GM12873 (cell line): ENCODE measurements at regions not wholly inside any gene's neighbourhood (a gene's known extent, or its start where the extent isn't known, plus 50 kb on each side); places are given as distances from the start of the nearest gene placed in this dataset.

Experiments
- CTCF ChIP-seq: IDR thresholded peaks from 2 replicates; pipeline ENCODE4 v1.5.1; 2012; ENCODE audit warnings: low read depth, mild to moderate bottlenecking, moderate library complexity, low read length, control low read depth; ENCODE audit not compliant: insufficient read depth; ENCODE audit errors: missing control alignments

DNA sequence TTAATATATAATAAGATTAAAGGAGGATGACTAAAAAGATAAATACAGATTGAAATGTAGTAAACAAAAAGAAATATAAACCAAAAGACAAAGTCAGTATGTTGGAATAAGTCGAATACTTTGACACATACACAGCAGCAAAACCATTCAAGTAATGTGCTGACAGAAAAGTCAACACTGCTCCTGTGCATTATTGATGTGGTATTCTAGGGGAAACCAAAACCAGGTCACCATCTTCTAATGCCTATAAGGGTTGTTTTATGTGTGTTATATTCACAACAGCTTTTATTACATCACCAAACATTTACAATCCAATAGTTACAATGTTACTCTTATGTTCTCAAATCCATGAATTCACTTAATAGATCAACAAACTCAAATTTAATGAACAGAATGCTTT, 111.8 kb upstream of the DKK2 start:
- no peak for TF ChIP-seq CTCF

- no peak for TF ChIP-seq CTCF
Measured at GRCh38 chr4:107138433-107138832, 102.3 kb upstream of the DKK2 start.

GRCh38 chr4:107133965-107134653, 98.0 kb upstream of the DKK2 start:
- TF ChIP-seq CTCF: no peak

GRCh38 chr4:107131295-107131694, 95.2 kb upstream of the DKK2 start:
- TF ChIP-seq CTCF: no peak

DNA sequence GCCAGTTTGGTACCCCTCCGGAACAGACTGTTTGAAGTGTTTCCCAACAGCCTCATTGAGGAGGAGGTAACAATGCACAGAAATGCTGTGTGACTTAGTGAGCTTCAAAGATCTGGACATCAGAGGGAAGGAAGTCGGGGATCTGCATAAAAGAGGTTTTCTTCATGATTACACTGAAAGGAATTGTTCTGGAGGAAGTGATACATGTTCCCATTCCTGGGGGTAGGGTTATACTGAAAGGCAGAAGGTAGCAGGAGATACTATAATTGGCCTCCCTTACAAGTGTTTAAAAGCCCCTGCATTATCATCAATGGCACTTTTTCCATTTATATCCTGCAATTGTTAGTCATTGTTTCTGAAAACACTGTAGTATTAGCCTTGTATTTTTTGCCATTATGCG, 94.0 kb upstream of the DKK2 start:
- TF ChIP-seq CTCF: no peak

DNA sequence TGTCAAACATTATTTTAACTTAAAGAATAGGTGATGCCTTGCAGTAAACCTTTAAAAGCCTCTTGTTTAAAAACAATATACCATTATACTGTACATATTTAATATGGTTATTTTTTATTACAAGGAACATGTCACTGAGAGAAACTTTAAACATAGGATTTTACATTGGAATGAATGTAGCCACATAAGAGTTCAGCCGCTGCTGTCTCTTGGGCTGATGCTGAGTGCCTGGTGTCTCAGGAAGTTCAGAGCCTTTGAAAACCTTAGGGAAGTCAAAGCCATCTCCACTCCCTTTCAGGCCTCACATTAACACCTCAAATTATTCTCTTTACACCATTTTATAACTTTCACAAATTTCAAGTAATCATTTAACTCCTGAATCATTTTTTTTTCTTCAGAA, 93.5 kb upstream of the DKK2 start:
- TF ChIP-seq CTCF: no peak

GRCh38 chr4:107129076-107129475, 93.0 kb upstream of the DKK2 start:
- TF ChIP-seq CTCF: no peak
